Suppressor macrophage (primary cell): ENCODE measurements at regions not wholly inside any gene's neighbourhood (a gene's known extent, or its start where the extent isn't known, plus 50 kb on each side); places are given as distances from the start of the nearest gene placed in this dataset.
"Not testable (repeated sequence)": the region's sequence is repeated elsewhere in the genome, so short reads cannot be mapped to it uniquely, and the experiment has no call there.

Experiments used
- DNase-seq, 4 experiments: peaks; one replicate each; pipeline ENCODE4 v3.0.0-alpha.2; 2020 to 2022

DNA sequence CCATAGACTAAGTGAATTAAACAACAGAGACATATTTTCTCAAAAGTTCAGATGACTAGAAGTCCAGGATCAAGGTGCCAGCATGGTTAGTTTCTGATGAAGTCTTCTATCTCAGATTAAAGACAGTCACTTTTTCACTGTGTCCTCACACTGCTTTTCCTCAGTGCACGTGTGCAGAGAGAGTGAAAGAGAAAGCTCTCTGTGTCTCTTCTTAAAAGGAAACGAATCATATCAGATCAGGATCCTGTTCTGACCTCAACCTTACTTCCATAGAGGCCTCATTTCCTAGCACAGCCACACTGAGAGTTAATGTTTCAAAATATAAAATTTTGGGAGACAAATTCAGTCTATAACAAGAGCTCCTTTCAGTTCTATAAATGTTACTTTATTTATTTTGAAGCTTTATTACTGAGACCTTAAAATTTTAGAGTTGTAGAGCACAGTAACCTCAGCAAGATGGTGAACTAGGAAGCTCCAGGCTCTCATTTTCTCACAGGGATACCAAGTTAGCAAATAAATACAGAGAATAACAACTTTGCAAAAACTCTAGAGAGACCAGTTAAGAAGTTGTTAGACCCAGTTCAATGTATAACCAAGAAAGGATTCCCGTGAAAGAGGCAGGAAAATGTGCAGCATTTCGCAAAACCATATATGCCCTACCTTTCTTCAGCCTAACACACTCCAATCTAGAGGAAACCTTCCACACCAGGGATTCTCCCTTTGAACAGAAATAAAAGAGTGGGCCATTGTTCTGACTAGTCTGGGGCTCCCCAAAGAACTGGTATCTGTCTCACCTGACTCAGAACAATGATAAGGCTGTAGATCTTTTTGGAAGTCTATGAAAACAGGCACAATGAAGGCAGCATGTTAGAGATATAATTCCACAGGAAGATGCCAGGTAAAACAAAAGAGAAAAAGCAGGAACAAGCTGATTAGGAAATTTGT, 372.2 kb downstream of the MRPL39 start:
- no peak for DNase-seq

DNA sequence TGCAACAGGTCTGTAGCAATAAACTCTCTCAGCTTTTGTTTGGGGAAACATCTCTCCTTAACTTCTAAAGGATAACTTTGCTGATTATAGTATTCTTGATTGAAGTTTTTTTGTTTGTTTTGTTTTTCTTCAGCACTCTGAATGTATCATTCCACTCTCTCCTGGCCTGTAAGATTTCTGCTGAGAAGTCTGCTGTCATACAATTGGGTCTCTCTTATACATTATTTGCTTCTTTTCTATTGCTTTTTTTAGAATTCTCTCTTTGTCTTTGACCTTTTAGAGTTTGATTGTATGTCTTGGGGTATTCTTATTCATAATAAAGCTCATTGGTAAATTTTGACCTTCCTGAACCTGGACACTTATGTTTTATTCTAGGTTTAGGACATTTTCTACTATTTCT, 386.3 kb downstream of the MRPL39 start:
- DNase-seq = no peak

DNA sequence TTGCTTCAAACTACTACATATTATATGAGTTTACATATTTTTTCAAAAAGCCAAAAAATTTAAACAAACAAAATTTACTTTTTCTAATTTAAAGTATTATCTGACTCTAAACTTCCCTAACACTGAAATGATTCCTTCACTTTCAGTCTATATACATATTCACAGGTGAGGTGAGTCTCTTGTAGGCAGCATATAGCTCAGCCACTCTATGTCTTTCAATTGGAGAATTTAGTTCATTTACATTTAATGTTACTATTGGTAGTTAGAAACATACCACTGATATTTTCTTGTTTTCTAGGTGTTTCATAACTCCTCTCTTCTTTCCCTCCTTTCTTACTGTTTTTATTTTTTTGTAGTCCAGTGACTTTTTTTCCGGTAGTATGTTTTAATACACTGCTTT, 387.1 kb downstream of the MRPL39 start:
- no peak for DNase-seq

- DNase-seq = no peak
Observed at GRCh38 chr21:25215698-25216384, 391.4 kb downstream of the MRPL39 start.

DNA sequence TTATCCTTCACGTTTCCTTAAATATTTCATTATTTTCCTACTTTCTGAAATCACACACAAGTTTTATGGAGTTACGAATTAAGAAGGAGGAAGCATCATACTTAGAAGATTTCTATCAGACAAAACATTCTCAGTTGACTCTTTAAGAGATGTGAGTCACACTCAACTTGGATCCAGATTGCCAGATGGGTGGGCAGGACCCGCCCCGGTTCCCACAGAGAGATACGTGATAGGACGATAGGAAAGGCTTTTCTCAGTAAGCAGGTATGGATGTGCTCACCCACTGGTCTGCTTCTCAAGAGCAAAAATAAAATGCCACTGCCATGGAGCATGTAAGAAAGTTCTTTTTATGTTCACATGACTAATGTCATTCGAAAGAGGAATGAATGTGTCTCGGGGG, 392.6 kb downstream of the MRPL39 start:
- DNase-seq = no peak

GRCh38 chr21:25199944-25200343, 407.3 kb downstream of the MRPL39 start:
- DNase-seq = no peak

- DNase-seq = no peak
Observed at GRCh38 chr21:25191141-25191540, 416.1 kb downstream of the MRPL39 start.

- no peak for DNase-seq
Observed at GRCh38 chr21:25189497-25189896, 417.8 kb downstream of the MRPL39 start.

- DNase-seq = no peak
Observed at GRCh38 chr21:25188677-25189079, 418.6 kb downstream of the MRPL39 start.

- DNase-seq = no peak
Observed at GRCh38 chr21:25186273-25186672, 421.0 kb downstream of the MRPL39 start.

GRCh38 chr21:25183577-25183976, 423.7 kb downstream of the MRPL39 start:
- no peak for DNase-seq

- DNase-seq = not testable (repeated sequence)
Observed at GRCh38 chr21:25181690-25182089, 425.6 kb downstream of the MRPL39 start.

- DNase-seq = no peak
Observed at GRCh38 chr21:25179116-25179515, 428.2 kb downstream of the MRPL39 start.

GRCh38 chr21:25176637-25177412, 430.5 kb downstream of the MRPL39 start:
- DNase-seq = peak in 1 of 4 experiments; percentile 11

DNA sequence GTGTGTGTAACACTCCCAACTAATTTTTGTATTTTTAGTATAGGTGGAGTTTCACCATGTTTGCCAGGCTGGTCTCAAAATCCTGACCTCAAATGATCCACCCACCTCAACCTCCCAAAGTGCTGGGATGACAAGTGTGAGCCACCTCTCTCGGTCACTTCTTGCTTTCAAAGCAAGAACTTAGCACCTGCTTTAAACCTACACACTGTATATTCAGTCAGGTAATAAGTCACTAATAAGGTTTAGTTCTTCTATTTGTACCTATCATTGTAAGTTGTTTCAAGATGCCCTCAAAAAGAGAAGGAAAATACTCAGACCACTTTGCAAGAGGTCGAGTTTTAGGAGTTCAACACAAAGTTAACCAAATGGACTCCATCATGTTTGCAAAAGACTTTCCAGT, 431.3 kb downstream of the MRPL39 start:
- DNase-seq = no peak

GRCh38 chr21:25171438-25171837, 435.8 kb downstream of the MRPL39 start:
- peak; percentile 27 to 55 (median 44) for DNase-seq

DNA sequence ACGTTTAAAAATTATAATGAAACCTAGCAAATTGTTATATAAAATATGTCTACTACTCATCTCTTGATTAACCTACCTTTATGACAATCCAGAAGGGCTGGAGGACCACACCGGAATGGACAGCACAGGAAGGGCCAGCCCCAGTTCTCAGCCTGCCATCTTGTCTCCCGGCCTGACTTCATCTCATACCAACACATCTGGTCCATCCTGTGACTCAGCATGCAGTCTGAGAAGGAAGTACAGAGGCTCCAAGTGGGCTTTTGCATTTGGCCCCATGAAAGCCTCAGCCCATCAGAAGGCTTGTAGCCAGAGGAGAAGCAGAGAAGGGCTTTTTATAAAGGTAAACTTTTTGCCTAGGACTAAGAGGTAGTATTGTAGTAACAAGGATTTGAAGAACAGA, 436.6 kb downstream of the MRPL39 start:
- no peak for DNase-seq

GRCh38 chr21:25169370-25169769, 437.9 kb downstream of the MRPL39 start:
- DNase-seq = no peak

- DNase-seq = not testable (repeated sequence)
Observed at GRCh38 chr21:25166904-25167303, 440.4 kb downstream of the MRPL39 start.

GRCh38 chr21:25161571-25161970, 445.7 kb downstream of the MRPL39 start:
- DNase-seq = peak in 1 of 4 experiments; percentile 2

GRCh38 chr21:25155020-25155419, 452.3 kb downstream of the MRPL39 start:
- not testable (repeated sequence) for DNase-seq

GRCh38 chr21:25149022-25149421, 458.3 kb downstream of the MRPL39 start:
- no peak for DNase-seq

DNA sequence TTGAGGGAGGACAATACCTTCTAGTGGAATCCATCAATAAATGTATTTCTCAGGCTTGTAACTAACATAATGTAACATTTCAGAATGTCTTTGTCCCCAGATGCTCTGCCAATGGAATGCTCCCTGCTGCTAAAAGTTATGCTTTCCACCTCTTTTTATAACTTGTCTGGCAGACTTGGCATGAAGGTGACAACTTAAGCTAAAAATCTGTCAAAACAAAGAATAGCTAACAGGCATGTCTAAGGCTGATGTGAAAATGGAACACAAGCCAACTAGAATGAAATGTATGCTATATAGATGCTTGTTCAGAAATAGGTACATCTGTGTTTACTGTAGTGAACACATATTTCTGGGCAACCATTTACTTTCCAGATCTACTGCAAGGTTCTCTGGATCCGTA, 467.9 kb downstream of the MRPL39 start:
- no peak for DNase-seq
